Tibial nerve (tissue), 4 donors: ENCODE measurements at regions not wholly inside any gene's neighbourhood (a gene's known extent, or its start where the extent isn't known, plus 50 kb on each side); places are given as distances from the start of the nearest gene placed in this dataset.

ENCODE experiments used
- DNase-seq, 2 donors: peaks; one replicate each; pipeline ENCODE4 v3.0.0-alpha.2; 2019; ENCODE audit warnings: low spot score in 2 of 2
- H3K27ac ChIP-seq, 4 donors: fragments of 200-600 bp; sonication (generic) in 3 of 4; one replicate each; pipeline ENCODE4 v1.5.1; 2017 to 2019; ENCODE audit warnings: mild to moderate bottlenecking in 1 of 4
- H3K27me3 ChIP-seq, 2 donors: fragments of 200-600 bp; sonication (generic) in 1 of 2; one replicate each; pipeline versions ENCODE4 v1.5.1 to v1.6.0; 2017 to 2019
- H3K36me3 ChIP-seq, 3 donors: fragments of 200-600 bp; sonication (generic); one replicate each; pipeline ENCODE4 v1.5.1; 2018 to 2019
- H3K4me1 ChIP-seq, 4 donors: fragments of 200-600 bp; sonication (generic) in 3 of 4; one replicate each; pipeline ENCODE4 v1.5.1; 2017 to 2019
- H3K4me3 ChIP-seq, 4 donors: fragments of 200-600 bp; sonication (generic) in 3 of 4; one replicate each; pipeline ENCODE4 v1.5.1; 2017 to 2019; ENCODE audit warnings: mild to moderate bottlenecking in 1 of 4, moderate library complexity in 1 of 4
- H3K9me3 ChIP-seq, 4 donors: fragments of 200-600 bp; sonication (generic) in 3 of 4; one replicate each; pipeline ENCODE4 v1.5.1; 2017 to 2019
- EP300 ChIP-seq, 2 donors: sonication (generic); formaldehyde crosslinking; IDR thresholded peaks; one replicate each; pipeline ENCODE4 v1.6.1; 2017; ENCODE audit warnings: antibody characterized with exemption in 2 of 2, mild to moderate bottlenecking in 1 of 2
- POLR2A ChIP-seq, 2 donors: fragments of 450-650 bp; IDR thresholded peaks; one replicate each; pipeline ENCODE4 v1.6.1; 2017; ENCODE audit warnings: antibody characterized with exemption in 2 of 2, mild to moderate bottlenecking in 2 of 2, moderate library complexity in 2 of 2
- WGBS, 2 donors: methylation state at CpG; one replicate each; pipeline ENCODE4 v1.1.5; 2018; 5-methylcytosine and 5-hydroxymethylcytosine counted together
- TF ChIP-seq, protein P1 (sequence below), 5 experiments: fragments of 200-600 bp in 3 of 5; fragments of 450-650 bp in 2 of 5; sonication (generic) in 3 of 5; IDR thresholded peaks; one replicate each; pipeline ENCODE4 v1.5.1; 2016 to 2019; ENCODE audit warnings: antibody characterized with exemption in 5 of 5, mild to moderate bottlenecking in 3 of 5, moderate library complexity in 2 of 5

DNA sequence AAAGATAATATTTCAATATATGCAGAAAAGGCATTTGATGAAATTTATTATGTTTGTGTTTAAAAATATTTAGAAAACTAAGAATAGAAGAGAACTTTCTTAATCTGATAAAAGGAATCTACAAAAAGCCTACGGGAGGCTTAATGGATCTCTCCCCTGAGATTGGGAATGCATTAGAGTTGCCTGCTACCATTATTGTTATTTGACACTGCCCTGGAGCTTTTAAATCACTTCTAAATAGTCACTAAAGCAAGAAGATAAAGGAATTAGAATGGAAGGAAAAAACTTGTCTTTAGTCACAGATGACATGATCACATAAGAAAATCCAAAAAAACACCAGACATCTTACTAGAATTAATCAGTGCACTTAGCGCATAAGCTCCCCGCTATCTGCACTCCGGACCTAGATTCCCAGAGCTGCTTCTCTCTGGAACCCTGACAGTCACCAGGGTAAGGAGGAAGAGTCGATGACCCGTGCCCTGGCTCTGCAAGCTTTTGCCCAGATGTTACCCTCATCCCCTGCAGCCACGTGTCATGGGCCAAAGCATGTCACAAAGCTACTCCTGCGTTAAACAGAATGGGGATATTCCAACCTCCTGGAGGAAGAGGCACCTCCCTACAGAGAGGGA is 97.1 kb downstream of the MINAR1 start:
- WGBS, 2 donors = 69 to 73% methylated on average over 8 of the region's 8 CpGs
- no peak overlapping the region for H3K27ac ChIP-seq
- H3K36me3 ChIP-seq = no peaks in the 10 kb centered on the region
- no peaks in the 10 kb centered on the region for H3K4me1 ChIP-seq
- no peak for TF ChIP-seq POLR2A (IDR thresholded peaks at IDR 0.05)
- TF ChIP-seq, protein P1, sequence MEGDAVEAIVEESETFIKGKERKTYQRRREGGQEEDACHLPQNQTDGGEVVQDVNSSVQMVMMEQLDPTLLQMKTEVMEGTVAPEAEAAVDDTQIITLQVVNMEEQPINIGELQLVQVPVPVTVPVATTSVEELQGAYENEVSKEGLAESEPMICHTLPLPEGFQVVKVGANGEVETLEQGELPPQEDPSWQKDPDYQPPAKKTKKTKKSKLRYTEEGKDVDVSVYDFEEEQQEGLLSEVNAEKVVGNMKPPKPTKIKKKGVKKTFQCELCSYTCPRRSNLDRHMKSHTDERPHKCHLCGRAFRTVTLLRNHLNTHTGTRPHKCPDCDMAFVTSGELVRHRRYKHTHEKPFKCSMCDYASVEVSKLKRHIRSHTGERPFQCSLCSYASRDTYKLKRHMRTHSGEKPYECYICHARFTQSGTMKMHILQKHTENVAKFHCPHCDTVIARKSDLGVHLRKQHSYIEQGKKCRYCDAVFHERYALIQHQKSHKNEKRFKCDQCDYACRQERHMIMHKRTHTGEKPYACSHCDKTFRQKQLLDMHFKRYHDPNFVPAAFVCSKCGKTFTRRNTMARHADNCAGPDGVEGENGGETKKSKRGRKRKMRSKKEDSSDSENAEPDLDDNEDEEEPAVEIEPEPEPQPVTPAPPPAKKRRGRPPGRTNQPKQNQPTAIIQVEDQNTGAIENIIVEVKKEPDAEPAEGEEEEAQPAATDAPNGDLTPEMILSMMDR (IDR thresholded peaks at IDR 0.05) = no peak
- no peak for TF ChIP-seq EP300 (IDR thresholded peaks at IDR 0.05)
- no peak overlapping the region for H3K4me3 ChIP-seq
- H3K9me3 ChIP-seq = peaks cover 0 to 5% (median 0%) of the 10 kb centered on the region in 4 donors
- H3K27me3 ChIP-seq = no peaks in the 10 kb centered on the region
- no peak for DNase-seq

DNA sequence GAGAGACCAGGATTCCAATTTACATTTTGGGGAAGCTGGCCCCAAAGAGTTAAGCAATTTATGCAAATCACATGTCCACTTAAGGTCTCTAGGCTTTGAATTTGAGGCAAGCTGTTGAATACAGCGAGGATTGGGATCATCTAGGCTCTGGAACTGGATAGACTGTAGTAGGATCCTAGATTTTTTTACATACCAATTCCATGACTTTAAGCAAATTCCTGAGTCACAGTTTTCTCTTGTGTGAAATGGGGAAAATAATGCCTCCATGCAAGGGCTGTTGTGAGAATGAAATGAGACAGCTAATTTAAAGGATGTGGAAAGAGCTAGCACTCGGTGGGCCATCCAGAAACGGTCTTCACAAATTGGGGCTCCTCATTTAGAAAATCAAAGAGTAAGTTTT is 103.4 kb downstream of the MINAR1 start:
- H3K4me3 ChIP-seq = no peak overlapping the region
- H3K27me3 ChIP-seq = no peaks in the 10 kb centered on the region
- H3K9me3 ChIP-seq = peaks cover 0 to 5% (median 0%) of the 10 kb centered on the region in 4 donors
- 67 to 73% methylated on average over 3 of the region's 3 CpGs for WGBS, 2 donors
- no peak overlapping the region for H3K27ac ChIP-seq
- no peak for DNase-seq
- H3K36me3 ChIP-seq = no peaks in the 10 kb centered on the region
- no peak for TF ChIP-seq EP300 (IDR thresholded peaks at IDR 0.05)
- TF ChIP-seq, protein P1 (IDR thresholded peaks at IDR 0.05) = no peak
- TF ChIP-seq POLR2A (IDR thresholded peaks at IDR 0.05) = no peak
- H3K4me1 ChIP-seq = no peaks in the 10 kb centered on the region

GRCh38 chr15:79538527-79538926 is 106.4 kb downstream of the MINAR1 start:
- H3K36me3 ChIP-seq = no peaks in the 10 kb centered on the region
- H3K27me3 ChIP-seq = no peaks in the 10 kb centered on the region
- DNase-seq = no peak
- H3K27ac ChIP-seq = no peak overlapping the region
- TF ChIP-seq EP300 (IDR thresholded peaks at IDR 0.05) (no peak), POLR2A (IDR thresholded peaks at IDR 0.05) (no peak)
- TF ChIP-seq, protein P1 (IDR thresholded peaks at IDR 0.05) = no peak
- H3K4me1 ChIP-seq = no peaks in the 10 kb centered on the region
- no peaks in the 10 kb centered on the region for H3K9me3 ChIP-seq
- H3K4me3 ChIP-seq = no peak overlapping the region
- 73 to 80% methylated on average over 5 of the region's 5 CpGs for WGBS, 2 donors

- no peak overlapping the region for H3K27ac ChIP-seq
- 65 to 72% methylated on average over 3 of the region's 3 CpGs for WGBS, 2 donors
- H3K36me3 ChIP-seq = no peaks in the 10 kb centered on the region
- no peaks in the 10 kb centered on the region for H3K27me3 ChIP-seq
- no peak for DNase-seq
- no peak overlapping the region for H3K4me3 ChIP-seq
- no peak for TF ChIP-seq POLR2A (IDR thresholded peaks at IDR 0.05)
- no peaks in the 10 kb centered on the region for H3K9me3 ChIP-seq
- no peaks in the 10 kb centered on the region for H3K4me1 ChIP-seq
These were observed 107.3 kb downstream of the MINAR1 start for GRCh38 chr15:79539401-79539800.

- H3K27ac ChIP-seq = no peak overlapping the region
- TF ChIP-seq EP300 (IDR thresholded peaks at IDR 0.05) = no peak
- TF ChIP-seq POLR2A (IDR thresholded peaks at IDR 0.05) = no peak
- TF ChIP-seq, protein P1 (IDR thresholded peaks at IDR 0.05) = no peak
These were observed 108.4 kb downstream of the MINAR1 start for GRCh38 chr15:79540551-79540950.

GRCh38 chr15:79541196-79541595 is 109.1 kb downstream of the MINAR1 start:
- Histone ChIP-seq H3K36me3 (no peaks in the 10 kb centered on the region), H3K27me3 (no peaks in the 10 kb centered on the region), H3K9me3 (no peaks in the 10 kb centered on the region), H3K27ac (no peak overlapping the region), H3K4me3 (no peak overlapping the region), H3K4me1 (no peaks in the 10 kb centered on the region)
- no peak for DNase-seq
- 80 to 91% methylated on average over 3 of the region's 3 CpGs for WGBS, 2 donors
- TF ChIP-seq POLR2A (IDR thresholded peaks at IDR 0.05) (no peak), EP300 (IDR thresholded peaks at IDR 0.05) (no peak)
- TF ChIP-seq, protein P1 (IDR thresholded peaks at IDR 0.05) = no peak

More at GRCh38 chr15:79540551-79540950, 108.4 kb downstream of the MINAR1 start:
- no peak for DNase-seq
- Histone ChIP-seq H3K36me3 (no peaks in the 10 kb centered on the region), H3K27me3 (no peaks in the 10 kb centered on the region), H3K9me3 (no peaks in the 10 kb centered on the region), H3K4me1 (no peaks in the 10 kb centered on the region), H3K4me3 (no peak overlapping the region)
- 93 to 94% methylated on average over 2 of the region's 2 CpGs for WGBS, 2 donors
